ENCODE measurements at regions not wholly inside any gene's neighbourhood (a gene's known extent, or its start where the extent isn't known, plus 50 kb on each side); places are given as distances from the start of the nearest gene placed in this dataset.
"Not testable (repeated sequence)": the region's sequence is repeated elsewhere in the genome, so short reads cannot be mapped to it uniquely, and the experiment has no call there.

- POLR2A ChIA-PET; H3K36me3 ChIP-seq (replicated peaks in 1 of 2; ENCODE audit: control extremely low read depth in 1 of 2, control insufficient read depth in 1 of 2, extremely low read depth in 1 of 2, insufficient read depth in 2 of 2, low read length in 1 of 2); H3K9me3 ChIP-seq (ENCODE audit: control extremely low read depth in 1 of 3, control insufficient read depth in 2 of 3, insufficient read depth in 1 of 3, low read length in 2 of 3); H3K4me2 ChIP-seq (replicated peaks; ENCODE audit: low read depth, low read length, poor library complexity, severe bottlenecking); H3K27me3 Mint-ChIP-seq; DNase-seq; H3K9ac ChIP-seq (ENCODE audit: low read length); ATAC-seq (ENCODE audit: low read depth); H3K4me1 Mint-ChIP-seq; H4K20me1 ChIP-seq (ENCODE audit: control insufficient read depth, insufficient read depth, low read length, poor library complexity, severe bottlenecking); H3K4me3 Mint-ChIP-seq; H3K79me2 ChIP-seq (ENCODE audit: control insufficient read depth, insufficient read depth, low read length); CTCF ChIA-PET; H3K9me3 Mint-ChIP-seq (ENCODE audit: insufficient read depth); H3K27ac ChIP-seq (ENCODE audit: low read length in 2 of 2); H3K27ac Mint-ChIP-seq; H3K4me3 ChIP-seq (ENCODE audit: control extremely low read depth in 1 of 5, extremely low read depth in 1 of 5, insufficient read depth in 1 of 5, low read depth in 2 of 5, low read length in 4 of 5); H2AFZ ChIP-seq (ENCODE audit: insufficient read depth, low read depth, low read length, poor library complexity, severe bottlenecking); H3K4me1 ChIP-seq (ENCODE audit: control insufficient read depth in 2 of 2, insufficient read depth in 2 of 2, low read length in 2 of 2); H3K27me3 ChIP-seq (replicated peaks in 1 of 4; ENCODE audit: control extremely low read depth in 1 of 4, control insufficient read depth in 3 of 4, insufficient read depth in 4 of 4, low read length in 3 of 4); intact Hi-C loops (cut with micrococcal nuclease): not testable (repeated sequence)
- no CpG with 5 or more reads among the region's 1 CpG for WGBS (ENCODE audit: insufficient coverage)
These were observed 113.4 kb downstream of the XPNPEP1 start for GRCh38 chr10:109809954-109810353.

DNA sequence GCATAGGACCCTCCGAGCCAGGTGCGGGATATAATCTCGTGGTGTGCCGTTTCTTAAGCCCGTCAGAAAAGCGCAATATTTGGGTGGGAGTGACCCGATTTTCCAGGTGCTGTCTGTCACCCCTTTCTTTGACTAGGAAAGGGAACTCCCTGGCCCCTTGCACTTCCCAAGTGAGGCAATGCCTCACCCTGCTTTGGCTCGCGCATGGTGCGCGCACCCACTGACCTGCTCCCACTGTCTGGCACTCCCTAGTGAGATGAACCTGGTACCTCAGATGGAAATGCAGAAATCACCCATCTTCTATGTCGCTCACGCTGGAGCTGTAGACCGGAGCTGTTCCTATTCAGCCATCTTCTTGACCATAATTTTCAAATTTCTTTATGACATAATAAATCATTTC lies 122.1 kb downstream of the XPNPEP1 start:
- 97% methylated on average over 6 of the region's 14 CpGs for WGBS (ENCODE audit: insufficient coverage)
- H3K36me3 ChIP-seq (replicated peaks in 1 of 2; ENCODE audit: control extremely low read depth in 1 of 2, control insufficient read depth in 1 of 2, extremely low read depth in 1 of 2, insufficient read depth in 2 of 2, low read length in 1 of 2); CTCF ChIA-PET; H3K4me3 ChIP-seq (ENCODE audit: control extremely low read depth in 1 of 5, extremely low read depth in 1 of 5, insufficient read depth in 1 of 5, low read depth in 2 of 5, low read length in 4 of 5); H3K4me1 Mint-ChIP-seq; H3K27ac Mint-ChIP-seq; H3K27ac ChIP-seq (ENCODE audit: low read length in 2 of 2); ATAC-seq (ENCODE audit: low read depth); H4K20me1 ChIP-seq (ENCODE audit: control insufficient read depth, insufficient read depth, low read length, poor library complexity, severe bottlenecking); intact Hi-C loops (cut with micrococcal nuclease); H3K9ac ChIP-seq (ENCODE audit: low read length); POLR2A ChIA-PET; H3K4me3 Mint-ChIP-seq; H3K4me2 ChIP-seq (replicated peaks; ENCODE audit: low read depth, low read length, poor library complexity, severe bottlenecking); H3K79me2 ChIP-seq (ENCODE audit: control insufficient read depth, insufficient read depth, low read length); H2AFZ ChIP-seq (ENCODE audit: insufficient read depth, low read depth, low read length, poor library complexity, severe bottlenecking); DNase-seq; H3K9me3 ChIP-seq (ENCODE audit: control extremely low read depth in 1 of 3, control insufficient read depth in 2 of 3, insufficient read depth in 1 of 3, low read length in 2 of 3); H3K9me3 Mint-ChIP-seq (ENCODE audit: insufficient read depth); H3K27me3 ChIP-seq (replicated peaks in 1 of 4; ENCODE audit: control extremely low read depth in 1 of 4, control insufficient read depth in 3 of 4, insufficient read depth in 4 of 4, low read length in 3 of 4); H3K4me1 ChIP-seq (ENCODE audit: control insufficient read depth in 2 of 2, insufficient read depth in 2 of 2, low read length in 2 of 2): not testable (repeated sequence)
- H3K27me3 Mint-ChIP-seq = peaks cover 10% of the 10 kb centered on the region

- no peaks in the 10 kb centered on the region for H3K27me3 ChIP-seq (replicated peaks in 1 of 4; ENCODE audit: control extremely low read depth in 1 of 4, control insufficient read depth in 3 of 4, insufficient read depth in 4 of 4, low read length in 3 of 4)
- no peaks in the 10 kb centered on the region for H3K79me2 ChIP-seq (ENCODE audit: control insufficient read depth, insufficient read depth, low read length)
- H2AFZ ChIP-seq (ENCODE audit: insufficient read depth, low read depth, low read length, poor library complexity, severe bottlenecking) = no peak overlapping the region
- H3K9ac ChIP-seq (ENCODE audit: low read length) = no peak overlapping the region
- ChIA-PET CTCF (no interaction called here), POLR2A (no interaction called here)
- no peak overlapping the region for H3K4me3 Mint-ChIP-seq
- no peaks in the 10 kb centered on the region for H4K20me1 ChIP-seq (ENCODE audit: control insufficient read depth, insufficient read depth, low read length, poor library complexity, severe bottlenecking)
- H3K9me3 Mint-ChIP-seq (ENCODE audit: insufficient read depth) = peaks cover 6% of the 10 kb centered on the region
- H3K4me1 Mint-ChIP-seq = no peaks in the 10 kb centered on the region
- intact Hi-C loops (cut with micrococcal nuclease) = no loop called here
- no peak overlapping the region for H3K27ac Mint-ChIP-seq
- H3K9me3 ChIP-seq (ENCODE audit: control extremely low read depth in 1 of 3, control insufficient read depth in 2 of 3, insufficient read depth in 1 of 3, low read length in 2 of 3) = peaks cover 0 to 8% (median 0%) of the 10 kb centered on the region in 3 donors
- H3K27ac ChIP-seq (ENCODE audit: low read length in 2 of 2) = no peak overlapping the region
- H3K4me3 ChIP-seq (ENCODE audit: control extremely low read depth in 1 of 5, extremely low read depth in 1 of 5, insufficient read depth in 1 of 5, low read depth in 2 of 5, low read length in 4 of 5) = no peak overlapping the region
- WGBS (ENCODE audit: insufficient coverage) = 78% methylated on average over 4 of the region's 4 CpGs
- H3K27me3 Mint-ChIP-seq = no peaks in the 10 kb centered on the region
- TF ChIP-seq, protein P1, sequence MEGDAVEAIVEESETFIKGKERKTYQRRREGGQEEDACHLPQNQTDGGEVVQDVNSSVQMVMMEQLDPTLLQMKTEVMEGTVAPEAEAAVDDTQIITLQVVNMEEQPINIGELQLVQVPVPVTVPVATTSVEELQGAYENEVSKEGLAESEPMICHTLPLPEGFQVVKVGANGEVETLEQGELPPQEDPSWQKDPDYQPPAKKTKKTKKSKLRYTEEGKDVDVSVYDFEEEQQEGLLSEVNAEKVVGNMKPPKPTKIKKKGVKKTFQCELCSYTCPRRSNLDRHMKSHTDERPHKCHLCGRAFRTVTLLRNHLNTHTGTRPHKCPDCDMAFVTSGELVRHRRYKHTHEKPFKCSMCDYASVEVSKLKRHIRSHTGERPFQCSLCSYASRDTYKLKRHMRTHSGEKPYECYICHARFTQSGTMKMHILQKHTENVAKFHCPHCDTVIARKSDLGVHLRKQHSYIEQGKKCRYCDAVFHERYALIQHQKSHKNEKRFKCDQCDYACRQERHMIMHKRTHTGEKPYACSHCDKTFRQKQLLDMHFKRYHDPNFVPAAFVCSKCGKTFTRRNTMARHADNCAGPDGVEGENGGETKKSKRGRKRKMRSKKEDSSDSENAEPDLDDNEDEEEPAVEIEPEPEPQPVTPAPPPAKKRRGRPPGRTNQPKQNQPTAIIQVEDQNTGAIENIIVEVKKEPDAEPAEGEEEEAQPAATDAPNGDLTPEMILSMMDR (IDR thresholded peaks at IDR 0.05) = no peak
- TF ChIP-seq EZH2 (IDR thresholded peaks at IDR 0.05; ENCODE audit: borderline replicate concordance, insufficient read depth, low read depth, low read length, poor library complexity, severe bottlenecking) = no peak
- no peak for DNase-seq
- no peak overlapping the region for H3K4me2 ChIP-seq (replicated peaks; ENCODE audit: low read depth, low read length, poor library complexity, severe bottlenecking)
- H3K36me3 ChIP-seq (replicated peaks in 1 of 2; ENCODE audit: control extremely low read depth in 1 of 2, control insufficient read depth in 1 of 2, extremely low read depth in 1 of 2, insufficient read depth in 2 of 2, low read length in 1 of 2) = no peaks in the 10 kb centered on the region
- no peak for ATAC-seq (ENCODE audit: low read depth)
- H3K4me1 ChIP-seq (ENCODE audit: control insufficient read depth in 2 of 2, insufficient read depth in 2 of 2, low read length in 2 of 2) = no peaks in the 10 kb centered on the region
These were observed 132.7 kb downstream of the XPNPEP1 start for GRCh38 chr10:109790647-109791046.

Measured in B cell (primary cell).